ENCODE measurements at regions not wholly inside any gene's neighbourhood (a gene's known extent, or its start where the extent isn't known, plus 50 kb on each side); places are given as distances from the start of the nearest gene placed in this dataset.
A peak's percentile ranks its signal among the peaks of the same experiment; 100 is the strongest.
"Not testable (repeated sequence)": the region's sequence is repeated elsewhere in the genome, so short reads cannot be mapped to it uniquely, and the experiment has no call there.

DNA sequence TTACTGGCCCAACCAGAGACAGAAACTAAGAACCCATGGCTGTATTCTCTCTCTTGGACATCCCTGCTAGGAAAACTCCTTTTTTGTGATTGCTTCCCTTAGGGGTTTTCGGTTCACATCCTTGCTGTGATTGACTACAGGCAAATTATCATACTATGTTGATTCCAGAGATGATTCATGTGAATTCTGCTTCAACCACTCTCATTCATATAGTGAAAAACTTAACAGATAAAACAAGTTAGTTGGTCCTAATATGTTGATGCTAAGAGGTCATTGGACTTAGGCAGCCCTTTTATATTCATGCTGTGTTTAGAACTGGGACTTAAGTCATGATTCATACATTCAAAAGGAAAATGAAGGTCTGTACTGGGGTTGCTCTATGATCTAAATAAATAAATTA is 76.9 kb upstream of the CCN2 start:
- DNase-seq (ENCODE audit: low read depth), result no peak
- no peak overlapping the region for H3K4me3 ChIP-seq (replicated peaks; ENCODE audit: low read depth, low read length)
- TF ChIP-seq, protein P1, sequence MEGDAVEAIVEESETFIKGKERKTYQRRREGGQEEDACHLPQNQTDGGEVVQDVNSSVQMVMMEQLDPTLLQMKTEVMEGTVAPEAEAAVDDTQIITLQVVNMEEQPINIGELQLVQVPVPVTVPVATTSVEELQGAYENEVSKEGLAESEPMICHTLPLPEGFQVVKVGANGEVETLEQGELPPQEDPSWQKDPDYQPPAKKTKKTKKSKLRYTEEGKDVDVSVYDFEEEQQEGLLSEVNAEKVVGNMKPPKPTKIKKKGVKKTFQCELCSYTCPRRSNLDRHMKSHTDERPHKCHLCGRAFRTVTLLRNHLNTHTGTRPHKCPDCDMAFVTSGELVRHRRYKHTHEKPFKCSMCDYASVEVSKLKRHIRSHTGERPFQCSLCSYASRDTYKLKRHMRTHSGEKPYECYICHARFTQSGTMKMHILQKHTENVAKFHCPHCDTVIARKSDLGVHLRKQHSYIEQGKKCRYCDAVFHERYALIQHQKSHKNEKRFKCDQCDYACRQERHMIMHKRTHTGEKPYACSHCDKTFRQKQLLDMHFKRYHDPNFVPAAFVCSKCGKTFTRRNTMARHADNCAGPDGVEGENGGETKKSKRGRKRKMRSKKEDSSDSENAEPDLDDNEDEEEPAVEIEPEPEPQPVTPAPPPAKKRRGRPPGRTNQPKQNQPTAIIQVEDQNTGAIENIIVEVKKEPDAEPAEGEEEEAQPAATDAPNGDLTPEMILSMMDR (IDR thresholded peaks at IDR 0.05; ENCODE audit: low read length, missing control alignments), result no peak

DNA sequence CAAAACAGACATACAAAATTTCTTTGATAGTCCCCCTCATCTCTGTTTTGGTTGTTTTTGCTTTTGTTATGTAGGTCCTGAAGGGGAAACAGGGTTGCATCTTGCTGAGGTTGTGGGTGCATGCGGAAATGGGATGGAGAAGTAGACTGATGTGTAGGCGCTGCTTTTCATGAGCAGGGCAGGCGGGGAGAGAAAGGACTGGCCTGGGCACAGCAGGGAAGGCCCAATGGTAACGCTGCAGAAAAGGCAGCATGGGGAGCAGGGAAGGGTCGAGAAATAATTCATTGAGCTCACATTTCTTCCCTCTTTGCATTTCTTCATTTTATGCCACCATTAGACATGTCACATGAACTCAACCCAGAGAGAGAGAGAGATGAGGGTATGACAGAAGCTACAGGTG is 74.3 kb upstream of the CCN2 start:
- TF ChIP-seq, protein P1 (IDR thresholded peaks at IDR 0.05; ENCODE audit: low read length, missing control alignments), result no peak
- no peak for DNase-seq (ENCODE audit: low read depth)

DNA sequence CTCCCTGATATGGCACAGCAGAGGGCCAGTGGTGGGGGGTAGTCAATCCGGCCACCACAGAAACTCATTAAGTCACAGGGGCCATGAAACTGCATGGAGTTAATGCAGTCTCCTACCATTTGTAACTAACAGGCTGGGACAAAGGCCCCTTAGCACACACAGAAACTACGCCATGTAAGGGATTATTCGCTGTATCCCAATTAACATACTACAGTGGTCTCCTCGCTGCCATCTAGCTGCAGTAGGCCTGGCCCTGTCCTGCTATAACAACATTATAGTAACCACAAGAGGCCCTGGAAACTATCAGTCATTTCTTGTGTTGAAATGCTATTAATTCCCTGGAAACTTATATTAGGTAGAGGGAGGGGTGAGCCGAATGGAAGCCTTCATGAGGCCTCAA is 72.3 kb upstream of the CCN2 start:
- TF ChIP-seq, protein P1 (IDR thresholded peaks at IDR 0.05; ENCODE audit: low read length, missing control alignments), result no peak
- DNase-seq (ENCODE audit: low read depth), result peak; percentile 8
- no peak overlapping the region for H3K4me3 ChIP-seq (replicated peaks; ENCODE audit: low read depth, low read length)

More for the DNA sequence above, 74.3 kb upstream of the CCN2 start:
- H3K4me3 ChIP-seq (replicated peaks; ENCODE audit: low read depth, low read length), result no peak overlapping the region

DNA sequence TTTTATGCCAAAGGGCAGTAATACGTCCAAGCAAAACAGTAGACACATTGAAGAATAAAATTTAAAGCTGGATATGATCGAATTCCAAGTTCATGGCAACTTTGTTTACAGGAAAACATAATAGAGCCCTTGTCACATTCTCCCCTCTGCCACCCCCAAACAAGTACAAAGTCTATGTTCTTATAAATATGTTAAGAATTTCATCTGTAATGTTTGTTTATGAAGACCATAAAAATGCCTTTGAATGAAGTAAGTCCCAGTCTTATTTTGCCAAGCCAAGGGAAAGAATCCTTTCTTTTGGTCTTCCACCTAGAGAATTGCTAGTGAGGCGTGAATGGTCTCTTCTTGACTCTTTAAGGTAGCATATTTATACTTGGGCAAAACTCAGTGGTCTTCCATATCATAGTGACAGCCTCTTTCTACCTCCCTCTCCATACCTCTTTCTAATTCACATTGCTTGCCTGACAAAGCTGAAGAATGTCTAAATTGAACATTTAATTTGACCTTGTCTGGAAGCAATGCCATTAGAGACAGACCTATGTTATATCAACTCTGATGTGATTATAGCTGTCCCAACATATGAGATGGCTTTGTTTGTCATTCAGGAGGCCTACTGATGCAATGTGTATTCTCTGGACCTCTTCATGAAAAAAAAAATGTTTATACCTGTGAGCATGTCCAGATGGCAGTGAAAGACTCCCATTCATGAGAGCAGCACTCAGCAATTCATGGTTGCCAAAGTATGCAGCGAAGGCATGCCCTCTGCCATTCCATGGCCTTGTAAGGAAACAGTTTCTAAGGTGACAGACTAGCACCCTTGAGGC is 70.6 kb upstream of the CCN2 start:
- TF ChIP-seq, protein P1 (IDR thresholded peaks at IDR 0.05; ENCODE audit: low read length, missing control alignments), result no peak
- no peak for DNase-seq (ENCODE audit: low read depth)
- no peak overlapping the region for H3K4me3 ChIP-seq (replicated peaks; ENCODE audit: low read depth, low read length)

DNA sequence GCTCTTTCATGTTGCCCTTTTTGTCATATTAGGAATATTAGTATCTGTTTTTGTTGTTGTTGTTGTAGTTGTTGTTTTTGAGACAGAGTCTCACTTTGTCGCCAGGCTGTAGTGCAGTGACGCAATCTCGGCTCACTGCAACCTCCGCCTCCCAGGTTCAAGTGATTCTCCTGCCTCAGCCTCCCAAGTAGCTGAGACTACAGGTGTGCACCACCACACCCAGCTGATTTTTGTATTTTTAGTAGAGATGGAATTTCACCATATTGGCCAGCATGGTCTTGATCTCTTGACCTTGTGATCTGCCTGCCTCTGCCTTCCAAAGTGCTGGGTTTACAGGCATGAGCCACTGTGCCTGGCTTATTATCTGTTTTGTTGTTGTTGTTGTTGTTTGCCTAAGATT is 69.7 kb upstream of the CCN2 start:
- not testable (repeated sequence) for H3K4me3 ChIP-seq (replicated peaks; ENCODE audit: low read depth, low read length); DNase-seq (ENCODE audit: low read depth)

DNA sequence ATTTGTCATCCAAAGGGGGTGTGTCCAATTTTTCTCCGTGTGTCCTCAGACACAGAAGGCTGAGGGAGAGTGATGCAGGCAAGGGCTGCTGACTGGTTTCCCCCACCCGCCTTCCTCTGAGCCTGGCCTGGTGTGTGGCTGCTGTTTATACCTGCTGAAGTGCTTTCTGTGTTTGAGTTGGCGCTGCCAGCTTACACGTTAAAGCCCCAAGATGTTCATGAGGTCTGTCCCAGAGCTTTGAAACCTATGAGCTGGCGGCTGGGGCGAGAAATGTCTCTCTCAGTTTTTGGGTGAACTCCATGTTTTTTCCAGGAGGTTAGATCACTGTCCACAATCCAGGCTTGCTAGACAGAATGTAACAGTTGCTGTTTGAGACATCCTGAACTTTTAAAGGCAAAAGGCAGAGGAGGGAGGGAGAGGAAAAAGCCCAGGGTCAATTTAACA is 69.0 kb upstream of the CCN2 start:
- no peak overlapping the region for H3K4me3 ChIP-seq (replicated peaks; ENCODE audit: low read depth, low read length)
- DNase-seq (ENCODE audit: low read depth), result peak; percentile 7
- TF ChIP-seq, protein P1 (IDR thresholded peaks at IDR 0.05; ENCODE audit: low read length, missing control alignments), result no peak

DNA sequence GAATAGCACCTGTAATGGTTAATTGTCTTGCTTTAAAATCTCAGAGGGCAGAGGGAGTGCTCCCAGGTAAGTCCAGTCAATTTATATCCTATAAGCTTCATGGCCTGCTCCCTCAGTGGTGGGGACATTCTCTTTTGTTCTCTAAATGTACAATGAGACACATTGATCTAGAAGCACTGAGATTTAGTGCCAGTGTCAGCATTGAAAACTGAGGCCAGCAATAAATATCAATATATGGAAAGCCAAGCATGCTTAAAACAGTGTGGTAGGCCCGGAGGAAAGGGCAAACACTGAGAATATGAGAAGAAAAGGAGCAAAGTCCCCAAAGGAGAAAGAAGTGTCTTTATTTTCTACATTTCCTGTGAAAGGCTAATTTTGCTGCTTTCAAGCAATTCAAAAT is 68.4 kb upstream of the CCN2 start:
- no peak for DNase-seq (ENCODE audit: low read depth)
- TF ChIP-seq, protein P1 (IDR thresholded peaks at IDR 0.05; ENCODE audit: low read length, missing control alignments), result no peak
- no peak overlapping the region for H3K4me3 ChIP-seq (replicated peaks; ENCODE audit: low read depth, low read length)
